Neuron (in vitro differentiated cells): ENCODE measurements at regions not wholly inside any gene's neighbourhood (a gene's known extent, or its start where the extent isn't known, plus 50 kb on each side); places are given as distances from the start of the nearest gene placed in this dataset.
"Not testable (repeated sequence)": the region's sequence is repeated elsewhere in the genome, so short reads cannot be mapped to it uniquely, and the experiment has no call there.

Experiments
- H2AFZ ChIP-seq: one replicate; pipeline ENCODE4 v1.6.1; 2013; ENCODE audit warnings: low read depth, mild to moderate bottlenecking, inconsistent platforms, low read length, moderate library complexity
- H3K27me3 ChIP-seq: one replicate; pipeline ENCODE4 v1.6.1; 2013; ENCODE audit warnings: low read length; ENCODE audit not compliant: insufficient read depth
- H3K36me3 ChIP-seq: one replicate; pipeline ENCODE4 v1.6.1; 2013; ENCODE audit warnings: low read length; ENCODE audit not compliant: insufficient read depth
- H3K4me1 ChIP-seq: one replicate; pipeline ENCODE4 v1.6.1; 2013; ENCODE audit warnings: low read length; ENCODE audit not compliant: insufficient read depth
- H3K4me3 ChIP-seq: 2 replicates; pipeline ENCODE4 v1.5.1; 2013; ENCODE audit warnings: mild to moderate bottlenecking, low read length, moderate library complexity
- H3K9me3 ChIP-seq: one replicate; pipeline ENCODE4 v1.6.1; 2013; ENCODE audit warnings: low read length

DNA sequence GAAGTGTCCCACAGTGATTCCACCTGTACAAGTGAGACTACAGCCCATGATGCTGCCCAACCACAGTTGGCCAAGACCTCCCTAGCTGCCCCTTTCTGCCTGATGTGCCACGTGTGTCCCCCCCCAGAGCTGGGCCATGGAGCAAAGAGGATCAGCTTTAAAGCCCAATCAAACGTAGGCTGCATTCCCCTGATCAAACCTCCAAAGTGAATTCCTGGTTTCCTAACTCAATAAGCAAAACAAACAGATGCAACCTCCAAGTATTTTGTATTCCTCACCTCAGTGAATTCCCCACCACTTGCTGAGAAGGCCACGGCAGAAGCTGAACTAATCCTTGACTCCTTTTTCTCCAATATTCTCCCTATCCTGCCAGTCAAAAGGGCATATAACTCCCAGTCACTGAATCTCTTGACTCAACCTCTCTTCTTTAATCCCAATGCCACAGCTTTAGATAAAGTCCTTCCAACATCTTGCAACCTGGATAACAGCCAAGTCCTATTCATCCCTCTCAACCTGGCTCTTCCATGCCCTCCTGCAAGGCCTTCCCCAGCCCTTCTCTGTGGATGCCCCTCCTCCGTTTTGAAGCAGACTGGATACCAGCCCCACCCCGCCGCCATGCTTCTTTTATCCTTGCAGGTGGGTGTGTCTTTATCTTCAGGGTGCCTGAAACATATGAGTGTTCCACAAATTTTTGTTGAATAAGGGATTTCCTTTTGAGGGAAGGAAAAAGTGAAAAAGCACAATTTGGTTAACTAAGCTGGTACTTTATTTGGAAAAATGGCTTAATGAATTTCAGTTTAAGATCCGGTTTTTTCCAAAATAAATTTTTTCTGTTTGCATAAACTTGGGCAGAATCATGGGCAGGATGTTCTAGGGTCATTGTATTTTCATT, 285.2 kb upstream of the MKLN1 start:
- no peak overlapping the region for H3K4me3 ChIP-seq
- no peaks in the 10 kb centered on the region for H3K9me3 ChIP-seq
- no peaks in the 10 kb centered on the region for H3K27me3 ChIP-seq
- no peak overlapping the region for H2AFZ ChIP-seq
- H3K36me3 ChIP-seq, result no peaks in the 10 kb centered on the region
- no peaks in the 10 kb centered on the region for H3K4me1 ChIP-seq

DNA sequence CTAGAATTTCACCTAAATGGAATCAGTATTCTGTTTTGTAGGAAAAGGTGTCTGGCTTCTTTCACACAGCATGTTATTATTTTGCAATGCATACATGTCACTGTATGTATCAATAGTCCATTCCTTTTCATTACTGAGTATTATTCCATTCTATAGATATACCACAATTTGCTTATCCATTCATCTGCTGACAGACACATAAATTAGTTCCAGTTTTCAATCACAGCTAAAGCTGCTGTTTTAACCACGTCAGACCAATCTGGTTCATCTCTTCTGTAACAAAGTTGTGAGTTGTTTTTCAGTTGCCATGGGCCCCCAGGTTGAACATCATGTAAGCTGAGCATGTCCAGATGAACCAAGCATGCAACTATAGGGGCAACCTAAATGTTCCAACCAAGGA, 282.1 kb upstream of the MKLN1 start:
- no peak overlapping the region for H3K4me3 ChIP-seq
- no peaks in the 10 kb centered on the region for H3K27me3 ChIP-seq
- no peaks in the 10 kb centered on the region for H3K36me3 ChIP-seq
- no peak overlapping the region for H2AFZ ChIP-seq
- H3K4me1 ChIP-seq, result peaks cover 10% of the 10 kb centered on the region
- no peaks in the 10 kb centered on the region for H3K9me3 ChIP-seq

DNA sequence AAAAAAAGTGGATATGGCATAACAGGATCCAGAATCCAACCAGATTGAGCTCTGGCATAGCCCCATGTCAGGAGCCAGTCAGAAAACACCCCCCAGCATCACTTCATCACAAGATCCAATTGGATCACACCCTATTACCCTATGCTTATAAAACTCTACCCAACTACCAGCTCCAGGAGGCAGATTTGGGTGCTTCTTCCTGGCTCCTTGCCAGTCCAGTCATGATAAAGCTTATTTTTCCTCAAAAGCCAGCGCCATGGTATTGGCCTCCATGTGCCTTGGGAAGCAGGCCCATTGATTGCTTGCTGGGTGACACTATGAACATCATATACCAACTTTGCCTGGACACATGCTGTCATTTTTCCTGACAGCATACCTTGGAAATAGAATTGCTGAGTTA, 281.4 kb upstream of the MKLN1 start:
- Histone ChIP-seq H2AFZ (no peak overlapping the region), H3K4me3 (no peak overlapping the region), H3K9me3 (no peaks in the 10 kb centered on the region), H3K36me3 (no peaks in the 10 kb centered on the region), H3K27me3 (no peaks in the 10 kb centered on the region), H3K4me1 (peaks cover 10% of the 10 kb centered on the region)

DNA sequence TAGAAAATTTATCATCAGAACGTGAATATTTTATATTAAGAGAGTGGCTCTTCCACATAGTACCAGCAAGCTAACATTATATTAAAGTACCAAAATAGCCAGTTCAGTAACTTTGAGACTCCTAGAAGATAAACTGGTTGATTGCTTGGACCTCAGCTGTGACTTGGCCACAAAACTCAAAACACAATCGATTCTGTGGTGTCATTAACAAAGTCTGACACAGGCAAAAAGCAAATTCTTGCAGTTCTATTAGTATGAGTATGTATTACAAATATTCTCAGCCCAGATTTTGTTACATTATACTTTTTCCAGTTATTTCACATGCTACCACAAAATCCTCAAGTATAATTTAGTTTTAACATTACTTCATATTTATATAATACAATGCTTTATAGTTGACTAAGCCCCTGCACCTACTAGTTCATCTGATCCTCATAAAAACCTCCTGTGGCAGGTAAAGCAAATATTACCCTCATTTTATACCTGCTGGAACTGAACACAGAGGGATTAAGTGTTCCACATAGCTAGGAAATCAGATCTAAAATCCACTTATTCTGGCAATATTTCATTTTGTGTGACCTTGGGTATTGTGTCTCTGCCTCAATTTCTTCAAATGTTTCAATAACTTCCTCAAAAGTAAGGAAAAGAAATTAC, 279.9 kb upstream of the MKLN1 start:
- Histone ChIP-seq H3K9me3 (no peaks in the 10 kb centered on the region), H3K36me3 (no peaks in the 10 kb centered on the region), H3K27me3 (no peaks in the 10 kb centered on the region), H3K4me3 (no peak overlapping the region), H2AFZ (no peak overlapping the region), H3K4me1 (peaks cover 10% of the 10 kb centered on the region)

DNA sequence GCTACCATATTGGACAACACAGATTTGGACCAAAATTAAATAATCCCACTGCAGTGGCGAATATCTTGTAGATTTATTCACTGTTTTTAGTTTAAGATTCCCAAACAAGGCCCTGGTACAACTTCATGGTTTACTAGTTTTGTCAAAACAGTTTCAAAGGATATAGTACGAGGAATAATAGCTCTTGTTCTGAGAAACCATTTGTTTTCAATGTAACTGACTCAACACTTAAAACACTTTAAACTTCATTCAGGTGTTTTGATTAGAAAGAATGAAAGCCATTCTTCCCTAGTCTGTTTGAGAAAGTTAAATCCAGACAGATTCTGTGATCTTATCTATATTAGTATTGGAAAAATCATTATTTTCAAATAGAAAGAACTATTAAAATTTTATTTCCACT, 276.4 kb upstream of the MKLN1 start:
- Histone ChIP-seq H3K4me1 (peaks cover 10% of the 10 kb centered on the region), H3K36me3 (no peaks in the 10 kb centered on the region), H3K9me3 (no peaks in the 10 kb centered on the region), H3K27me3 (no peaks in the 10 kb centered on the region), H2AFZ (no peak overlapping the region), H3K4me3 (no peak overlapping the region)

DNA sequence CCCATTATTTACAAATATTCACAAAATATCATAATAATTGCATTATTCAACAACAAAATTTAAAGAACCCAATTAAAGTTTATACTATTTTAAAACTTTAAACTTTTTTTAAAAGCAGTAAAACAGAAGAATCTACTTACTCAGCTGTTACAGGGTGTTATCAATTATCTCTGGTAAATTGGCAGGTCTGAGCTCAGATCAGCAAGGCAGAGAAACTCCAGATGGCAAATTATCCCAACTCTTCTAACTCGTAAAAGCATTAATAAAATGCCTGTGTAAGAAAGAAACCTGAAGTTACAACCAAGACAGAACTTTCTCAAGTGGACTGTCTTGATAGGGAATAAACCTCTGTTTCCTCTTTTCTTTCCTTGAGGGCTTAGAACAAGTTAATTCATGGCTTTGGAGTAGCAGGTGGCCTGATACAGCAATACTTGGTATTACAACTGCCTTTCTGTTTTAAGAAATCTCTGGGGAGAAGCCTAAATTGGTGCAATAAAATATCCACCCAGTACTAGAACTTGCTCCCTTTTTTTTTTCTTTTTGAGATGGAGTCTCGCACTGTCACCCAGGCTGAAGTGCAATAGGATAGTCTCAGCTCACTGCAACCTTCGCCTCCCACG, 275.3 kb upstream of the MKLN1 start:
- Histone ChIP-seq H3K4me3 (no peak overlapping the region), H2AFZ (no peak overlapping the region), H3K9me3 (no peaks in the 10 kb centered on the region), H3K4me1 (peaks cover 10% of the 10 kb centered on the region), H3K27me3 (no peaks in the 10 kb centered on the region), H3K36me3 (no peaks in the 10 kb centered on the region)

DNA sequence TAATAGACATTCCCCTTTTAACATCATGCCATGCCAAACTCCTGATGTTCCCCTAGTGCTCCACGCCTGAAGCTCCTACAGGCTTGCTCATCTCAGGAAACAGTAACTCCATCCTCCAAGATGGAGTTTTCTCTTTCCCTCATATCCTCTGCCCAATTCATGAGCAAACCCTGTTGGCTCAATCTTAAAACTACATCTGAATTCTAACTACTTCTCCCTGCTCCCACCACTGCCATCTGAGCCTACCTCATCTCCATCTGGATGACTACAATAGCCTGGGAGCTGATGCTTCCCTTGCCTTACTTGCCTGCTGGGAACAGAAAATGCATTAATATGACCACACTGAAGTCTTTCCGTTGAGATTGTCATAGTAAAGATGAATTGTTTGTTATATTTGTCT, 271.7 kb upstream of the MKLN1 start:
- Histone ChIP-seq H3K27me3 (no peaks in the 10 kb centered on the region), H3K4me1 (no peaks in the 10 kb centered on the region), H3K9me3 (no peaks in the 10 kb centered on the region), H3K36me3 (no peaks in the 10 kb centered on the region), H3K4me3 (no peak overlapping the region), H2AFZ (no peak overlapping the region)

DNA sequence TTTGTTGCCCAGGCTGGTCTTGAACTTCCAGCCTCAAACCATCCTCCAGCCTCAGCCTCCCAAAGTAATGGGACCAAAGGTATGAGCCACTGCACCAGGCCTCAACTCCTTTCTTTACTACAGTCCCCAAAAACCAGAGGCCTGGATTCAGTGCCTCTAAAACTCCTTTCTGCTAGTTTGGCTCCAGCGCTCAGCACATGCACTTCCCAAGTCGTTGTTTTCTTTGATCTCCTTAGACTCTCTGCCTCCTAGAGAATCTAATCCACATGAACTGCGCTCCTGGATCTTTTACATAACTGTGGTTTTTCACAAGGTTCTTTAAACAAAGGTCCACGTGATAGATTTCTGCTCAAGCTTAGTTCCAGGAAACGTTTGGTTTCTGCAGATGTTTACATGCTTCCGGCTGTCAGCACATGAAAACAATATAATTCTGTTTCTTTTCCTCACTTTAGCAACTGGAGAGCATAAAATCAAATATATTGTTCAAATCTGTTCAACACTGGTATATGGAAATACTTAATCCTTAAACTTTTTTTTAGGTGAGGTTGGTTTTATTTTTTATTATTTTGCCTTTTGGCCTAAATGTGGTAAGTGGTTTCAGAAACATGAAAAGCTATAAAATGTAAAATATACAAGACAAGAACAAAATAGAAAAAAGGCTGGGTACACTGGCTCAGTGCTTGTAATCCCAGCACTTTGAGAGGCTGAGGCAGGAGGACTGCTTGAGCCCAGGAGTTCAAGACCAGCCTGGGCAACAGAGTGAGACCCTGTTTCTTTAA, 270.5 kb upstream of the MKLN1 start:
- Histone ChIP-seq H3K27me3 (no peaks in the 10 kb centered on the region), H3K4me1 (no peaks in the 10 kb centered on the region), H2AFZ (no peak overlapping the region), H3K4me3 (no peak overlapping the region), H3K36me3 (no peaks in the 10 kb centered on the region), H3K9me3 (no peaks in the 10 kb centered on the region)

DNA sequence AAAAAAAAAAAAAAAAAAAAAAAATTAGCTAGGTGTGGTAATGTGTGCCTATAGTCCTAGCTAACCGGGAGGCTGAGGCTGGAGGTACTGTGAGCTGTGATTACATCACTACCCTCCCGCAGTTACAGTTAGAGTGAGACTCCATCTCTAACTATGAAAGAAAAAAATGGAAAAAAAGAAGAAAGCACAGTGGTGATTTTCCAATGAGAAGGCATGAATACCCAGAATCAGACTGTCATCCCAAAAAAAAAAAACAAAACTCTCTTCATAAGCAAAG, 269.9 kb upstream of the MKLN1 start:
- Histone ChIP-seq H3K9me3 (no peaks in the 10 kb centered on the region), H2AFZ (no peak overlapping the region), H3K4me1 (no peaks in the 10 kb centered on the region), H3K36me3 (no peaks in the 10 kb centered on the region), H3K27me3 (no peaks in the 10 kb centered on the region), H3K4me3 (no peak overlapping the region)

DNA sequence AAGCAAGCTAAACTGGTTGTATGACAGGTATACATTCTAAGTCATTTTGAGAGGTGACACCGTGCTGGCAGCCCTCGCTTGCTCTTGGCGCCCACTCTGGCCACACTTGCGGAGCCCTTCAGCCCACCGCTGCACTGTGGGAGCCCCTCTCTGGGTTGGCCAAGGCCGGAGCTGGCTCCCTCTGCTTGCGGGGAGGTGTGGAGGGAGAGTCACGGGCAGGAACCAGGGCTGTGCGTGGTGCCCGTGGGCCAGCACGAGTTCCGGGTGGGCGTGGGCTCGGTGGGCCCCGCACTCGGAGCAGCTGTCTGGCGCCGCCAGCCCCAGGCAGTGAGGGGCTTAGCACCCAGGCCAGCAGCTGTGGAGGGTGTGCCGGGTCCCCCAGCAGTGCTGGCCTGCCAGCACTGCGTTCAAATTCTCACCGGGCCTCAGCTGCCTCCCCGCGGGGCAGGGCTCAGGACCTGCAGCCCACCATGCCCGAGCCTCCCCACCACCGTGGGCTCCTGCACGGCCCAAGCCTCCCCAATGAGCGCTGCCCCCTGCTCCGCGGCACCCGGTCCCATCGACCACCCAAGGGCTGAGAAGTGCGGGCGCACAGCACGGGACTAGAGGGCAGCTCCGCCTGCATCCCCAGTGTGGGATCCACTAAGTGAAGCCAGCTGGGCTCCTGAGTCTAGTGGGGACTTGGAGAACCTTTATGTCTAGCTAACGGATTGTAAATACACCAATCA, 269.0 kb upstream of the MKLN1 start:
- not testable (repeated sequence) for H3K36me3 ChIP-seq, H3K4me3 ChIP-seq, H3K27me3 ChIP-seq, H3K9me3 ChIP-seq, H3K4me1 ChIP-seq, H2AFZ ChIP-seq

DNA sequence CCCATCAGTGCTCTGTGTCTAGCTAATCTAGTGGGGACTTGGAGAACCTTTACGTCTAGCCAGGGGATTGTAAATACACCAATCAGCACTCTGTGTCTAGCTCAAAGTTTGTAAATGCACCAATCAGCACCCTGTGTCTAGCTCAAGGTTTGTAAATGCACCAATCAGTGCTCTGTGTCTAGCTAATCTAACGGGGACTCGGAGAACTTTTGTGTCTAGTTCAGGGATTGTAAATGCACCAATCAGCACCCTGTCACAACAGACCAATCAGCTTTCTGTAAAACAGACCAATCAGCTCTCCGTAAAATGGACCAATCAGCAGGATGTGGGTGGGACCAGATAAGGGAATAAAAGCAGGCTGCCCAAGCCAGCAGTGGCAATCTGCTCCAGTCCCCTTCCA, 268.3 kb upstream of the MKLN1 start:
- not testable (repeated sequence) for H3K27me3 ChIP-seq, H3K9me3 ChIP-seq, H3K36me3 ChIP-seq, H3K4me3 ChIP-seq, H3K4me1 ChIP-seq, H2AFZ ChIP-seq

DNA sequence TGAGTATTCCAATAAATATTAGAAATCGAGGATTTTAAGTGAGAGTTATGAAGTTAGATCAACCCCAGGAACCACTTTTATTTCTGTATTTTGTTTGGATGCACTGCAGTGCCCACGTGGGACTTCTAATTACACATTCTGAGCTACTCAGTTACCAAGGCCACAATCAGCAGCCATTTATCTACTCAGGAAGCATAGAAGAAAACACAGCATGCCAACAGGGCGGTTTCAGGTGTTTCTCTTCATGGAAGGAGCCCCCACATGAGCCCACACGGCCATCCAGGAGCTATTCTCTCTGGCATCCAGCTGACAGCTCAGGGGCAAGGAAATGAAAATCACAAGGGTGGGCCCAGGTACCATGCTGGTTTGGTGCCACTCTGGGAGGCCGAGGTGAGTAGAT, 266.5 kb upstream of the MKLN1 start:
- Histone ChIP-seq H3K9me3 (no peaks in the 10 kb centered on the region), H3K36me3 (no peaks in the 10 kb centered on the region)

More for the DNA sequence above, 266.5 kb upstream of the MKLN1 start:
- Histone ChIP-seq H3K4me3 (no peak overlapping the region), H3K27me3 (no peaks in the 10 kb centered on the region), H2AFZ (no peak overlapping the region), H3K4me1 (no peaks in the 10 kb centered on the region)
